Mesenteric fat pad (tissue), 1 donor: ENCODE measurements at regions not wholly inside any gene's neighbourhood (a gene's known extent, or its start where the extent isn't known, plus 50 kb on each side); places are given as distances from the start of the nearest gene placed in this dataset.
"Not testable (repeated sequence)": the region's sequence is repeated elsewhere in the genome, so short reads cannot be mapped to it uniquely, and the experiment has no call there.

Experiments
- DNase-seq: peaks from one replicate; pipeline ENCODE4 v3.0.0-alpha.2; 2020; ENCODE audit warnings: low spot score
- donor health status: DM: yes; HTN: yes; CAD: no.

GRCh38 chr14:39614297-39614923 is 182.2 kb upstream of the FBXO33 start:
- no peak for DNase-seq

GRCh38 chr14:39609119-39609518 is 176.9 kb upstream of the FBXO33 start:
- no peak for DNase-seq

- no peak for DNase-seq
Measured at GRCh38 chr14:39607978-39608377, 175.7 kb upstream of the FBXO33 start.

- DNase-seq, result no peak
Measured at GRCh38 chr14:39603942-39604341, 171.7 kb upstream of the FBXO33 start.

GRCh38 chr14:39593377-39593776 is 161.1 kb upstream of the FBXO33 start:
- DNase-seq, result no peak

GRCh38 chr14:39592116-39592789 is 160.0 kb upstream of the FBXO33 start:
- no peak for DNase-seq

- DNase-seq, result not testable (repeated sequence)
Measured at GRCh38 chr14:39589882-39590281, 157.6 kb upstream of the FBXO33 start.

- no peak for DNase-seq
Measured at GRCh38 chr14:39582028-39582654, 149.9 kb upstream of the FBXO33 start.

GRCh38 chr14:39581474-39581873 is 149.2 kb upstream of the FBXO33 start:
- no peak for DNase-seq

- no peak for DNase-seq
Measured at GRCh38 chr14:39580696-39581095, 148.5 kb upstream of the FBXO33 start.

- no peak for DNase-seq
Measured at GRCh38 chr14:39576736-39577135, 144.5 kb upstream of the FBXO33 start.

GRCh38 chr14:39576258-39576657 is 144.0 kb upstream of the FBXO33 start:
- DNase-seq, result no peak

GRCh38 chr14:39568809-39569538 is 136.7 kb upstream of the FBXO33 start:
- no peak for DNase-seq

GRCh38 chr14:39566795-39567194 is 134.6 kb upstream of the FBXO33 start:
- no peak for DNase-seq

- DNase-seq, result no peak
Measured at GRCh38 chr14:39563361-39563760, 131.1 kb upstream of the FBXO33 start.

- DNase-seq, result no peak
Measured at GRCh38 chr14:39562175-39562574, 129.9 kb upstream of the FBXO33 start.

- DNase-seq, result no peak
Measured at GRCh38 chr14:39558525-39558924, 126.3 kb upstream of the FBXO33 start.

GRCh38 chr14:39555749-39556148 is 123.5 kb upstream of the FBXO33 start:
- no peak for DNase-seq

- no peak for DNase-seq
Measured at GRCh38 chr14:39554576-39554975, 122.3 kb upstream of the FBXO33 start.

- no peak for DNase-seq
Measured at GRCh38 chr14:39548358-39548757, 116.1 kb upstream of the FBXO33 start.

- no peak for DNase-seq
Measured at GRCh38 chr14:39547845-39548244, 115.6 kb upstream of the FBXO33 start.

- no peak for DNase-seq
Measured at GRCh38 chr14:39505812-39506211, 73.6 kb upstream of the FBXO33 start.
